HEK293T (cell line): ENCODE measurements at regions not wholly inside any gene's neighbourhood (a gene's known extent, or its start where the extent isn't known, plus 50 kb on each side); places are given as distances from the start of the nearest gene placed in this dataset.

Source experiments
- ELF4 ChIP-seq: fragments of 450-650 bp; IDR thresholded peaks from 2 replicates; pipeline ENCODE4 v1.6.1; 2017; ENCODE audit warnings: antibody characterized with exemption
- FOXA1 ChIP-seq: fragments of 450-650 bp; IDR thresholded peaks from 2 replicates; pipeline ENCODE4 v1.6.1; 2016; ENCODE audit warnings: mild to moderate bottlenecking
- FOXK2 ChIP-seq: fragments of 450-650 bp; IDR thresholded peaks from 2 replicates; pipeline ENCODE4 v1.6.1; 2016; ENCODE audit warnings: mild to moderate bottlenecking
- FOXM1 ChIP-seq: fragments of 450-650 bp; IDR thresholded peaks from 2 replicates; pipeline ENCODE4 v1.6.1; 2017; ENCODE audit warnings: mild to moderate bottlenecking, borderline replicate concordance
- L3MBTL2 ChIP-seq: fragments of 450-650 bp; conservative IDR thresholded peaks from 2 replicates; pipeline ENCODE4 v1.6.1; 2016; ENCODE audit warnings: mild to moderate bottlenecking
- SP1 ChIP-seq: fragments of 450-650 bp; IDR thresholded peaks from 2 replicates; pipeline ENCODE4 v1.6.1; 2017
- SUZ12 ChIP-seq: fragments of 450-650 bp; IDR thresholded peaks from 2 replicates; pipeline ENCODE4 v1.6.1; 2016; ENCODE audit warnings: mild to moderate bottlenecking
- ZNF384 ChIP-seq: fragments of 450-650 bp; IDR thresholded peaks from 2 replicates; pipeline ENCODE4 v1.6.1; 2016

DNA sequence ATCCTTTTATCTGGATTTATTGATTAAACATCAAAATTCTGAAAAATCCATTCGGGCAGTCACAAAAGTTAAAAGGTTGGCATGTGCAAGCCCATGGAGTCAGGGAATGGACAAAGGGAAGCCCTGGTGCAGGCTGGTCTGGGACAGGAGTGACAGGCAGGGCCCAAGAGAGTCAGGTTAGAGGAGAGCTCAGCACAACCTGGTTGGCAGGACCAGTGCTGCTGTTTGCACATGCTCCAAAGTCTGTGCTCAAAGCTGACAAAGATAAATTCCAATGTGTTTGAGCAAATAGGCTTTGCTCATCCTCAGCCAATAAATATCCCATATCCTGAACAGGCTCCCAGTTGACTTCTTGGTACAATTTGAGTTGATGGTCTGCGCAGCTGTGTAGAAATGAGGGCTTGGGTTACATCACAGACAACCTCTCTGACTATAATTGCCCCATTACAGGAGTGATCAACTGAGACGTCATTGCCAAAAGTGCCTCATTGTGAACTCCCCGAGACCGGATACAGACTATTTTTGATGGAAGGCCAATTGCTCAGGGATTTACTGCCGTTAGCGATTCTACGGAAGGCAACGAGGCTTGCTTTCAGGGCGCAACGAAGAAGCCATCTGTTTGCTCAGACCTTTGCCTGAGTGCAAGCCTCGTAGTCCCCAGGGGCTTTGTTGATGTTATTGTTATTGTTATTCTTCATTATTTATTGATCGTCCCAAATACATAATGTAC lies 1008.1 kb upstream of the TENM3 start:
- TF ChIP-seq SP1 (no peak), L3MBTL2 (no peak), ELF4 (no peak), FOXK2 (no peak), ZNF384 (no peak), FOXM1 (no peak), FOXA1 (no peak), SUZ12 (no peak)
